Left renal cortex interstitium (tissue), 4 donors: ENCODE measurements at regions not wholly inside any gene's neighbourhood (a gene's known extent, or its start where the extent isn't known, plus 50 kb on each side); places are given as distances from the start of the nearest gene placed in this dataset.

ENCODE experiments used
- DNase-seq, 4 donors: peaks; one replicate each; pipeline ENCODE4 v3.0.0-alpha.2; 2013; ENCODE audit warnings: low read depth in 4 of 4, low spot score in 2 of 4, missing footprints in 1 of 4

DNA sequence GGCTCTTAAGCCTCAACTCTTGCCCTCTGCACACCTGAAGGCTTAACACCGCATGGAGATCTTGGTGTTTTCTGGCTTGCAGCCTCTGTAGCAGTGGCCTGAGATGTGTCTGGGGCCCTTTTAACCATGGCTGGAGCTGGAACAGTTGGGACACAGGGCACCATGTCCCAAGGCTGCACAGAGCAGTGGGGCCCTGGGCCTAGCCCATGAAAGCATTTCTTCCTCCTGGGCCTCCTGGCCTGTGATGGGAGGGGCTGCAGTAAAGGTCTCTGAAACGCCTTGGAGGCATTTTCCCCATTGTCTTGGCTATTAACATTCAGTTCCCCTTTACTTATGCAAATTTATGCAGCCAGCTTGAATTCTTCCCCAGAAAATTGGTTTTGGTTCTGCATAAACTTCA is 735.5 kb upstream of the ALCAM start:
- DNase-seq = no peak

DNA sequence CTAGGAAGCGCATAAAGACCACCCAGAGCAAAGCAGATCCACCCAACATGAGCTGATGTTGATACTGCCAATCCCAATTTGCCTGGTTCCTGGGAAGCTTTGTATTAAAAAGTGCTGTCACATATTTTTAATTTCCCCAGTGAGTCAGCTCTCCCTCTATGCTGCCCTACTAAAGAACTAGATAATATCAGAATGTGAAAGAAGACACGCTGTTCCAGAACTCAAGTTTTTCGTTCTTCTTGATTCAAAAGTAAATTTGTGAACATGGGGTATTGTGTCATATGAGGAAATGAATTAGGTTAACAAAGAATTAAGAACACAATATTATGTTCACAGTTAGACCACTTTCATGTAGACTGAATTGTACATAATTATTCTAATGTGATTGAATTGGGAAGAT is 734.2 kb upstream of the ALCAM start:
- no peak for DNase-seq

DNA sequence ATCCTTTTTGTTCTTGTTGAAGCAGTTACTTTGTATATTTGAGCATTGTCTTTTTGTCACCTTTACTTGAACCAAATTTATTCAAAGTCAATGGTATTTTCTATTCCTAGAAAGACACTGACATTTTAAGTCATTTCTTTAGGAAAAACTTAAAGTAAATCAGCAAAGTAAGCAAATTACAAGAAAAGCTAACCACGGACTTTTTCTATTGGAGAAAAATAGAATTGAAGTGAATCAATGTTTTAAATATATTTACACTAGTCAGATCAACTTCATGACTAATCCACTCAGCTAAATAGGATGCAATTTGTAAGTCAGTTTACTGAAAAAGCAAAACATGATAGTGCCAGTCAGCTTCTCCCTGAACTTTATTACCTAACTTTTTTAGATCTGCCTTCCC is 733.8 kb upstream of the ALCAM start:
- no peak for DNase-seq

DNA sequence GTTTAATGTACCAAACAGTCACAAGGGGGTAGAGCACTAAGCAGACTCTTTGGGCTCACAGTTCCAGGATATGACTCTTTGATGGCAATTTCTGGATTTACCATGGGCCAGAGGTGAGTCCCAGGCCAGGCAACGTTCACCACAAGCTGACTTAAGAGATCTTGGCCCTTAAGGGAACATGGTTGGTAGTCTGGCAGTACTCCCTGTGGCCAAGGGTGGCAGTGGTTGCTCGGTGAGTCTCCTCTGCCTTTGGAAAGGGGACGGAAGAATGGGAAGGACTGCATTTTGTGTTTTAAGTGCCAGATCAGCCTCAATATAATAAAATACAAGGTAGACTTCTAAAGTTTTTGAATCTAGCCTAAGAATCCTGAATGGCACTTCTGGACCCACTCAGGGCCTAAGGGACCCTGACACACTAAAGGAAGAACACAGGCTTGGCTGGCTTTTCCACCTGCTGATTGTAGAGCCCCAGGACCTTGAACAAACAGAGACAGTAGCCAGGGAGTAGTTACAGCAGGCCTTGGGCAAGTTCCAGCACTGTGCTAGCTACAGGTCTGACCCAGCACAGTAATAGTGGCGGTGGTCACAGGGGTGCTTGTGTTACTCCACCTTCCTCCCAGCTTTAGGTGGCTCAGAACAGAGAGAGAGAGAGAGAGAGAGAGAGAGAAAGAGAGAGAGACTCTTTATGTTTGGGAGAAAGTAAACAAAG is 730.7 kb upstream of the ALCAM start:
- DNase-seq = no peak

DNA sequence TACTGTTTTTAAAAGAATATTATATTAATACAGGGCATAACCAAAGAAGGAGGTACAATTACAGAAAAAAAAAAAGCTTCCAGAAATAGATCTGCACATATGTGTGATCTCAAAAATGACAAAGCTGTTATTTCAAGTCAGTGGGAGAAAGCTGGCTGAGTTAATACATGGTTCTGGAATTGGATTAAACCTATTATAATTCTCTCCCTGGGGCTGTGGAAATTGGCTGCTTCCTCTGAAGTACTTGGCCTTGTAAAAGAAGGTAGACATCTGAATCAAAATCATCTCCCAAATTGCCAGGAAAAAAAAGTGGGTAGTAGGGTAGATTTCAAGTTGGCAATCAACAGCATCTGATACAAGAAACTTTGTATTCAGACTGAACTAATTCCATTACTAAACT is 723.9 kb upstream of the ALCAM start:
- DNase-seq = peak in 2 of 4 donors; percentile 2 to 7

DNA sequence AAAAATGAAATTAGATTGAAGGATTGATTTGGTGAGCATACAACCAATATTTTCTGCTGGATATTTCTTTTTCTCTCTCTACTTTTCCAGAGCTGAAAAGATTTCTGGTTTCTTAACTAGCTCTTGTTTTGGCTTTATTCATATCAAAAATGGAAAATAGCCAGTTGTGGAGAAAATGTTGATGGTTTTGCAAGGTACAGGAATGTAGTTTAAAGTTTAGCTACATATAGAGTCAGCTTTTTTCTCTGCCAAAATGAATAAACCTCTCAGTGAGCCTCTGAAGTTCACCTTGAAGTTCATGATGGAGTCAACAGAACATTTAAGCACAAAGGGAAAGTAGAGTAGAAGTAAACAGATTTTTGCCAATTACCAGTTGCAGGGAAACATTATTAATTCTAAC is 720.5 kb upstream of the ALCAM start:
- no peak for DNase-seq

DNA sequence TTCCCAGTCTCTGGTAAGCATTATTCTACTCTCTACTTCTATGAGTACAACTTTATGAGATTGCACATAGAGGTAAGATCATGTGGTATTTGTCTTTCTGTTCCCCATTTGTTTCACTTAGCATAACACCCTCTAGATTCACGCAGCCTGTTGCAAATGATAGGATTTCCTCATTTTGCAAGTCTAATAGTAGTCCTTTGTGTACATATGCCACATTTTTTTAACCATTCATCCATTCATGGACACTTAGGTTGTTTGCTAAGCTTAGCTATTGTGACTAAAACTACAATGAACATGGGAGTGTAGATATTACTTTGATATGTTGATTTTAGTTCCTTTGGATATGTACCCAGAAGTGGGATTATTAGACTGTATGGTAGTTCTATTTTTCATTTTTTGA is 717.9 kb upstream of the ALCAM start:
- no peak for DNase-seq

DNA sequence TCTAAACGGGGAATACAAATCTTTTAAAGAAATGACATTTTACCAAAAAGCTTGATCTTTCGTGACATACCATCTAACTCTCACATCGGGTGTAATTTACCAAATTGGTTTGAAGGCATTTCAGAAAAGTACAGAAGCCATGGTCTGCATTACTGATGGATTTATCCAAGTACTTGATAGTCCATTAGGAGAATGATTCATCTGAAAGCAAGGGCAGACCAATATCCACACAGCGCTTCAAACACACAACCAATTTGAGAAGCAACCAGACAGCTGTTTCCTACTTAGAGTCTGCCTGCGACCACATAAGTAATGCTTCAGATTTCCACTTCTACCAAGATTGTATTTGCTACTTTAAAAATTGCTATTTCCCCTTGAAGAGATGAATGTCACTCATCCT is 697.6 kb upstream of the ALCAM start:
- DNase-seq = no peak

DNA sequence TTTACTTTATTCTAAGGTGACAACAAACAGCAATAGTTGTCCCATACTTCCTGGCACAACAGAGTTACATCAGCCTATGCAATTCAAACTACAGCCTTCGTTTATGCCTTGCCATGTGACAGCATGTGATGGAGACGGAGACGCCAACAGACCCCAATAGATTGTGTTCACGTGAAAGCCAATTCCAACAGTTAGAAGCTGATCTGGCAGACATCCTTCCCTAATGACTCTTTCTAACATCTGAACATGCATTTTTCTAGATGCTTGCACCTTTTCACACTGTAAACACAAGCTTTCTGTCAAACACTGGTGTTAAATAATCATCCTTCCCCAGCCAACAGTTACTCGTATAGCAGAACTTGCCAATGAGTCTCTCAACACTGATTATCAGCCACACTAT is 694.4 kb upstream of the ALCAM start:
- no peak for DNase-seq

DNA sequence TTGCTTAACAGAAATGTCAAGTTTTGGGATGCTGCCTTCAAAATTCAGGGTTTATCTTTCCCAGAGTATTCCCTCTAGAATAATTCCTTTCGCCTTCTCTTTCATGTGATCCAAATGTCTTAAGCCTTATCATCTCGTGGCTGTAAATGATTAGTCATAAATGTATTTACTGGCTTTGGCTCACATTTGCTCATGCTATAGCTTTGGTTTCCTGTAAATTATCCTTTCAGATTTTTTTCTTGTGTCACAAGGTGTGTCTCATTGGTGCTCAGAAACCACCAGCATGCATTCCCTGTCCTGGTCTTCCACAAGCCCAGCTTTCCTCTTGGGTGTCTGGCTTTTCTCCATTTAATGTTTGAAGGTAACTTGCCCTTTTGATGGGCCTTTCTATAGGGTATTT is 692.7 kb upstream of the ALCAM start:
- DNase-seq = no peak

DNA sequence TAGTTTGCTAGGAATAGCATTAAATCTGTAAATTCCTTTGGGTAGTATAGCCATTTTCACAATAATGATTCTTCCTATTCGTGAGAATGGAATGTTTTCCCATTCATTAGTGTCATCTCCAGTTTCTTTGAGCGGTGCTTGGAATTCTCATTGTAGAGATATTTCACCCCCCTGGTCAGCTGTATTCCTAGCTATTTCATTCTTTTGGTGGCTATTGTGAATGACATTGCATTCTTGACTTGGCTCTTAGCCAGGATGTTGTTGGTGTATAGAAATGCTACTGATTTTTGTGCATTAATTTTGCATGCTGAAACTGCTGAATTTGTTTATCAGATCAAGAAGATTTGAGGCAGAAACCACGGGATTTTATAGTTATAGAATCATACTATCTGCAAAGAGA is 690.5 kb upstream of the ALCAM start:
- DNase-seq = no peak

DNA sequence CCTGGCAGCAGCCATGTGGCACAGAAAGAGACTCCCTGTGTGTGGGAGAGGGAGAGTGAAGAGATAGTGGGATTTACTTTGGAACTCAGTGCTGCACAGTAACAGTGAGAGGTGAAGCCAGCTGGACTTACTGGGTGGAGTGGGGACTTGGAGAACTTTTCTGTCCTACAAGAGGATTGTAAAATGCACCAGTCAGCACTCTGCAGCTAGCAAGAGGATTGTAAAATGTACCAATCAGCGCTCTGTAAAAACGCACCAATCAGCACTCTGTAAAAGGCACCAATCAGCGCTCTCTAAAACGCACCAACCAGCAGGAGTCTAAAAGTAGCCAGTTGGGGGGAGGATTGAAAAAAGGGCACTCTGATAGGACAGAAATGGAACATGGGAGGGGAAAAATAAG is 688.8 kb upstream of the ALCAM start:
- no peak for DNase-seq

DNA sequence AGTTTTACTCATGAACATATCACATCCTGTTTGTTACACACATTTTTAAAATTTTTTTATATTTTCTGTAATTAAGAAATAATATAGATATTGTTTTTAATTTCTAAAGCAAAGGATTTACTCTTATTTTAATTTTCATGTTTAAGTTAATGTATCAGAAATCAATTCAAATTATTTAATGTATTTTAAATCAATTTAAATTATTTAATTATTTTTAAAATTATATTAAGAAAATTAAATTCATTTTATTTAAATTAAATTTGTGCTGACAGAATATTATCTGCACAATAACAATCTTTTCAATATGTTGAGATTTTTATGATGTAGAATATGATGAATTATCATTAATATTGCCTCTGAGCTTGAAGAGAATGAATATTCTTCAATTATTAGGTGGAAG is 681.2 kb upstream of the ALCAM start:
- DNase-seq = no peak

DNA sequence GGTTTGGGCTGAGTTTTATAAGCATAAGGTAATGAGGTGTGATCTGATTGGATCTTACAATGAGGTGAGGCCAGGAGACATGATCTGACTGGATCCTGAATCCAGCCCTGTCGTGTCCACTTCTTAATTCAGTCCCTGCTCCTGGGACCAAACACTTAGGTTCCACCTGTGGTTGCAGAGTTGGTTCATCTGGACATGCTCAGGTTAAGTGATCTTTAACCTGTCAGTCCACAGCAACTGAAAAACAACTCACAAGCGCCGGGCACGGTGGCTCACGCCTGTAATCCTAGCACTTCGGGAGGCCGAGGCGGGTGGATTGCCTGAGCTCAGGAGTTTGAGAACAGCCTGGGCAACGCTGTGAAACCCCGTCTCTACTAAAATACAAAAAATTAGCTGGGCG is 679.3 kb upstream of the ALCAM start:
- no peak for DNase-seq

DNA sequence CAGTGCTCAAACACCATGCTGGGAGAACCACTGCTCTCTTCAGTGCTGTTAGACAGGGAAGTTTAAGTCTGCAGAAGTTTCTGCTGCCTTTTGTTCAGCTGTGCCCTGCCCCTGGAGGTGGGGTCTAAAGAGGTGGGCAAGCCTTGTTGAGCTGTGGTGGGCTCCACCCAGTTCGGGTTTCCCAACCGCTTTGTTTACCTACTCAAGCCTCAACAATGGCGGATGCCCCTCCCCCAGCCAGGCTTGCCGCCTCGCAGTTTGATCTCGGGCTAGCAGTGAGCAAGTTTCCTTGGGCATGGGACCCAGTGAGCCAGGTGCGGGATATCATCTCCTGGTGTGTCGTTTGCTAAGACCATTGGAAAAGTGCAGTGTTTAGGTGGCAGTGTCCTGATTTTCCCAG is 670.2 kb upstream of the ALCAM start:
- no peak for DNase-seq

DNA sequence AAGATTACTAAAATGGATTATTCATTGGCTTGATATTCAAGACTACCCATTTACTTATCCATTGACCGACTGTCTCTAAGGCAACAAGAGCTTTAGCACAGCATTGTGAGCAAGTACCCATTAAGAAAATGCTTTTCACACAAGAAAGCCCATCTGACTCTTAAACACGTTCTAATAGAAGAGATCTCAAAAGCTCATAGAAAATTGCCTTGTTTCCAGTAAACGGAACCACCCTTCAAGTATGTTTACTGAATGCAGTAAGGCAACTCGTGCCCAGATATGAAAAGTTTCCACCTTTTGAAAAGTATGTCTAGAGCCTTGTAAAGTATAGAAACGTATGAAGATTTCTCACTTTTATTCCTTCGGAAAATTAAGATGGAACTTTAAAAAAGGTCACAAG is 655.3 kb upstream of the ALCAM start:
- no peak for DNase-seq

DNA sequence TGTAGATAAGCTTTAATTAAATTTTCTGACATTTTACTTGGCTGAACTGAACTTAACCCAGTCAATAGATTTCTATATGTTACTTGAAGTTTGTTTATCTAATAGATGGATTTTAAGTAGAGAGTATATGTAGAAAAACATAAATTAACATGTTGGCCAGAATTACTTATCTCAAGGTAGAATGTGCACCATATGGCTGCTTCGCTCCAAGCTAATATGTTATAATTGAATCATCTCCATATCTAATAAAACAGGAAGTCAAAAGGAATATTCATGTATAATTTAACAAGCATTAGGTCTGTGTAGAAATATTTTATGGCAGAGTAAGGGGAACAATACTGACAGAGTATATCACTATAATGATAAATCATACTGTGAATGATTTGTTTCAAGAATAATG is 650.7 kb upstream of the ALCAM start:
- no peak for DNase-seq

DNA sequence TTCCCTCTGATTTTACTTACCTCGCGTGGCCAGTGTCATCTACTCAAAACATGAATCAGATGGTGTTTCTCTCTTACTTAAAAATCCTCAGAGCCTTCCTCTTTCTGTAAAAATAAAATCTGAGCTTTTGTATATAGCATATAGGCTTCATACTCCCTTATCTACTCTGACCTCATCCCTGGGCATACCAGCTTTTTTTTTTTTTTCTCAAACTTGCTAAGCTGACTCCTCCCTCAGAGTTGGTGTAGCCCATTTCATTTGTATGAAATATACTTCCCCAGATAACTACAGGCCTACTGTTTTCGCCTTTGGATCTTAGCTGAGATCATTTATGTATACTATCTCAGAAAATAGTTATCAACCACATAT is 648.9 kb upstream of the ALCAM start:
- no peak for DNase-seq

DNA sequence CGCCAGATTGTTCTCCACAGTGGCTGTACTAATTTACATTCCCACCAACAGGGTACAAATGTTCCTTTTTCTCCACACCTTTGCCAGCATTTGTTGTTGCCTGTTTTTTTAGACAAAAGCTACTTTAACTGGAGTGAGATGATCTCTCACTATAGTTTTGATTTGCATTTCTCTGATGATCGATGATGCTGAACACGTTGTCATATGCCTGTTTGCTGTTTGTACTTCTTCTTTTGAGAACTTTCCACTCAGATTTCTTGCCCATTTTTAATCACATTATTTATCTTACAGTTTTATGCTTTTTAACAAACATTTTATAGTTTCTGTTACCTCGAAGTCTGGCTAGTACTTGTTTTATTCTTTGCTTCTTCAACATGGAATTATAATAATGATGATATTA is 643.7 kb upstream of the ALCAM start:
- no peak for DNase-seq

DNA sequence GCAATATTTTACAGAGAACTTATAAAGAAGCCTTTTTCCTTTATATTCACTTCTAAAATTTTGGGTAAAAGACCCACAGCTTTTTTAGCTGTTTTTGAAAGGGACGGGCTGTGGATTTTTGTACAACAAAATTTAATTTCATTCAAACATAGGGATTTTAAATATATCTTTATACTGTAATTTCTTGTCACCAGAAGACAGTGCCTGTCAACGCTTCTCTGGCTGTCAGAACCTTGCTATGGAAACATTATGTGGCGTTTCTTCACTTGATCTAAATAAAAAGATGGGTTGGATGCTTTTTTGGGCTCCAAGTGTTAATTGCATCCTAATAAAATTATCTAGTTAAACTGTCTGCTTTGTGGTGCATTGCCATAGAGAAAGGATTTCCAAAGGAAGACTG is 635.6 kb upstream of the ALCAM start:
- no peak for DNase-seq

DNA sequence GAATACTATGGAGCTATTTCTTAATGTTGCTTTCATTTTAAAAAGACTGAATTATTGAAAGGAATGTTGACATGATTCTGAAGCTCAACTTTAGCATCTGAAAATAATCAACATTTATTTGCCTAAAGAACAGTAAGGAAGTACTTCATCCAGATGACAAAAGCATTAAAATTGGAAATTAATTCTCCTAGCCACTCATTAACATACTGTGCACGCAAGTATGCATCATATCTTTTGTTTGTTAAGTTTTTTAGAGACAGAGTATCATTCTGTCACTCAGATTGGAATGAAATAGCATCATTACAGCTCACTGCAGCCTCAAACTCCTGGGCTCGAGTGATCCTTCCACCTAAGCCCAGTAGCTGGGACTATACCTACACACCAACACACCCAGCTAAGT is 632.1 kb upstream of the ALCAM start:
- no peak for DNase-seq

DNA sequence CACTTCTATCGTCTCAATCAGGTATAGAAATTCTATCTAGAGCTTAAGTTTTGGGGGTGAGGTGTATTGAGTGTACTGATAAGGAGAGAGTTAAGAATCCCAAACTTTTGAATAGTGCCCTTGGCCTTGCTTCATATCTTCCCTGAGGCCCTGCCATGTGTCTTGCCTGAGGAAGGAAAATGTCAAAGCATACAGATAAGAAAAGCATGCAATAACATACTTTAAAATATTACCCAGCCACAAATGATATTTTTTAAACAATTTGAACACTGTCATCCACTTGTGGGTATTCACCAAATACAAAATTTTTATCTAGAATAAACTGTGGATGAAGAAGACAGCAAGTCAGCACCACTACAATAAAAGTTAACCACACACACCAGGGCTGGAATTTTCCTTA is 631.0 kb upstream of the ALCAM start:
- no peak for DNase-seq

DNA sequence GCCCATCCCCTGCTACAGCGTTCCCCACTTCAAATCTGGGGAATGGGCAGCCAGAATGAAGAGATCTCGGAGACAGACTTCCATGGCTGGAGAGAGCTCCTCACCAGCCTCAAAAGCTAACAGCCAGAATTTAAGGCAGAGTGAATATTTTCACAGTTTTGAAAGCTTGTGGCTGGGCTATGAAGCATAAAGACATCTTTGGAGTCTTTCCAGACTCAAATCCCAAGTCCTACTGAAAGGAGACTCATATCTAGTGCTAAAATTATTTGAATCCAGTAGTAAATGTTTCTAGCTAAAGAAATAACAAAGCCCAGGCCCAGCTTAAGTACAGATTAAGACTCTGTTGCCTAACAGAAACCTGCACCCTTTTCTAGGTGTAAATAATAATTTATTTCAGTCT is 628.4 kb upstream of the ALCAM start:
- DNase-seq = no peak
